Ammon's horn (tissue), 1 donor: ENCODE measurements at regions not wholly inside any gene's neighbourhood (a gene's known extent, or its start where the extent isn't known, plus 50 kb on each side); places are given as distances from the start of the nearest gene placed in this dataset.
A peak's percentile ranks its signal among the peaks of the same experiment; 100 is the strongest.

Source experiments
- DNase-seq: peaks from one replicate; pipeline ENCODE4 v3.0.0-alpha.2; 2016; ENCODE audit warnings: low spot score

- DNase-seq, result no peak
Measured at GRCh38 chr18:26700728-26701127, 152.4 kb upstream of the KCTD1 start.

- no peak for DNase-seq
Measured at GRCh38 chr18:26700201-26700600, 151.8 kb upstream of the KCTD1 start.

- no peak for DNase-seq
Measured at GRCh38 chr18:26697186-26697884, 149.0 kb upstream of the KCTD1 start.

GRCh38 chr18:26696786-26697185 is 148.4 kb upstream of the KCTD1 start:
- no peak for DNase-seq

GRCh38 chr18:26696308-26696707 is 148.0 kb upstream of the KCTD1 start:
- DNase-seq, result no peak

- no peak for DNase-seq
Measured at GRCh38 chr18:26689226-26689879, 141.0 kb upstream of the KCTD1 start.

- DNase-seq, result no peak
Measured at GRCh38 chr18:26686532-26686931, 138.2 kb upstream of the KCTD1 start.

GRCh38 chr18:26685438-26686157 is 137.2 kb upstream of the KCTD1 start:
- no peak for DNase-seq

- DNase-seq, result no peak
Measured at GRCh38 chr18:26677957-26678356, 129.6 kb upstream of the KCTD1 start.

- DNase-seq, result no peak
Measured at GRCh38 chr18:26667046-26667445, 118.7 kb upstream of the KCTD1 start.

GRCh38 chr18:26662996-26663395 is 114.6 kb upstream of the KCTD1 start:
- no peak for DNase-seq

- no peak for DNase-seq
Measured at GRCh38 chr18:26657631-26658581, 109.6 kb upstream of the KCTD1 start.

- DNase-seq, result peak; percentile 60
Measured at GRCh38 chr18:26656944-26657536, 108.7 kb upstream of the KCTD1 start.

GRCh38 chr18:26656431-26656943 is 108.1 kb upstream of the KCTD1 start:
- DNase-seq, result no peak

GRCh38 chr18:26655525-26656430 is 107.4 kb upstream of the KCTD1 start:
- DNase-seq, result peak; percentile 55

GRCh38 chr18:26654616-26655524 is 106.5 kb upstream of the KCTD1 start:
- DNase-seq, result peak; percentile 45

GRCh38 chr18:26653943-26654615 is 105.7 kb upstream of the KCTD1 start:
- no peak for DNase-seq

- DNase-seq, result no peak
Measured at GRCh38 chr18:26652501-26652900, 104.1 kb upstream of the KCTD1 start.
